AG09309 (cell line): ENCODE measurements at regions not wholly inside any gene's neighbourhood (a gene's known extent, or its start where the extent isn't known, plus 50 kb on each side); places are given as distances from the start of the nearest gene placed in this dataset.

Experiments used
- DNase-seq: peaks from one replicate; pipeline ENCODE4 v3.0.0-alpha.2; 2010; ENCODE audit warnings: low read depth
- H3K4me3 ChIP-seq: 2 replicates; pipeline ENCODE4 v1.5.1; 2011; ENCODE audit warnings: mild to moderate bottlenecking, low read depth, low read length, moderate library complexity; ENCODE audit not compliant: control insufficient read depth
- CTCF ChIP-seq: IDR thresholded peaks from 2 replicates; pipeline ENCODE4 v1.5.1; 2011; ENCODE audit warnings: mild to moderate bottlenecking, low read depth, low read length, inconsistent platforms; ENCODE audit not compliant: insufficient read depth, control insufficient read depth; ENCODE audit errors: missing control alignments

- no peak overlapping the region for H3K4me3 ChIP-seq
- no peak for TF ChIP-seq CTCF
- DNase-seq = no peak
These were observed 376.9 kb upstream of the CTSO start for GRCh38 chr4:156330436-156331031.

- H3K4me3 ChIP-seq = no peak overlapping the region
- no peak for DNase-seq
- no peak for TF ChIP-seq CTCF
These were observed 376.1 kb upstream of the CTSO start for GRCh38 chr4:156329779-156330178.

DNA sequence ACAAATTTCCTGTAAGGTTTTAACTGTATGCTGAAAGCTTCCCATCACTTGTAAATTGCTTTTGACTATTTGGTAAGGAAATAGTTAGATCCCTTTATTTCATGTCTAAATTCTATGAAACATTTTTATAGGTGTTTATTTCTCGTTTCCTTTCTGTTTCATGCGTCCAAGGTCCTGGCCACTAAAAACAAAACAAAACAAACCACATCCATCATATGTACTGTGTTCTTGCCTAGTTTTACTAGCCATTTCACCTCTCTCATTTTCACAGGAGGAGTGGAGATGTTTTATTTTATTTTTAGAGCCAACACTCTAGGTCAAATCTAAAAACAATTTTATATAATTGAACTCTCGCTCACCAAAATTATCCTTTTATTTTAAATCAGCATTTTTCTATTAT is 375.2 kb upstream of the CTSO start:
- no peak for DNase-seq
- no peak for TF ChIP-seq CTCF
- H3K4me3 ChIP-seq = no peak overlapping the region

- no peak for TF ChIP-seq CTCF
- H3K4me3 ChIP-seq = no peak overlapping the region
- DNase-seq = no peak
These were observed 372.6 kb upstream of the CTSO start for GRCh38 chr4:156326246-156326645.

- peak; percentile 67 for DNase-seq
- TF ChIP-seq CTCF = no peak
- H3K4me3 ChIP-seq = no peak overlapping the region
These were observed 368.9 kb upstream of the CTSO start for GRCh38 chr4:156322592-156322991.

DNA sequence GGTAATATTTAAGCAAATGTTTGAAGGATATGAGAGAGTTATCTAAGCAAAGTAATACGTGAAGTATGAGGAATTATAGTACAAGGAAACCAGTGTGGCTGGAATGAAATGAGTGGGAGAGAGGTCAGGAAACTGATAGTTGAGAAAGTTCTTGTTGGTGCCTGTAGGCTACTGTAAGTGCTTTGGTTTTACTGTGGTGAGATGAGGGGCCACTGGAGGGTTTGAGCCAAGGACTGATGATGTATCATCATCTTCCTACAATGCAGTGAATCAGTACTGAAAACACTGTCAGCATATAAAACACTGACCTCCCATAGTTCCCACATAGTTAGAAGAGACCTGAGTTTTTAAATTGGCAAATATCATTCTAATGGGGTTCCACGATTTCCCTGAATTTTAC is 367.5 kb upstream of the CTSO start:
- H3K4me3 ChIP-seq = no peak overlapping the region
- DNase-seq = peak; percentile 84
- TF ChIP-seq CTCF = no peak

DNA sequence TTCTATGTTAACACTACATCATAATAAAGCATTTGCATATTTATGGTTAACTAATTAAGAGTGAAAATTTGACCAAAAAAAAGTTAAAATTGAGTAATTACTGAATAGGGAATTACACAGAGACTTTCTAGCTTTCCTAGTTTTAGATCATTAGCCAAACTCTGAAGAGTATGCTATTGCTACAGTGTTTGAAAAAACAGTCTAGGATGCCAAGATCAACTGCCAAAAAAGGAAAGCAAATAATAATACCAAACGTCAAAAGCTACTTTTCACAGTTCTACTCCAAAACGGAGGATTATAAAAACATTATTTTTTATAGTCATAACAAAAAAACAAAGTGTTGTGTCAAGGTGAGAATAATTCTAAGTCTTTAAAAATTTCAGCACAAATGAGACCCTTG is 359.8 kb upstream of the CTSO start:
- no peak for DNase-seq
- no peak overlapping the region for H3K4me3 ChIP-seq
- no peak for TF ChIP-seq CTCF
